ENCODE measurements at regions not wholly inside any gene's neighbourhood (a gene's known extent, or its start where the extent isn't known, plus 50 kb on each side); places are given as distances from the start of the nearest gene placed in this dataset.

DNA sequence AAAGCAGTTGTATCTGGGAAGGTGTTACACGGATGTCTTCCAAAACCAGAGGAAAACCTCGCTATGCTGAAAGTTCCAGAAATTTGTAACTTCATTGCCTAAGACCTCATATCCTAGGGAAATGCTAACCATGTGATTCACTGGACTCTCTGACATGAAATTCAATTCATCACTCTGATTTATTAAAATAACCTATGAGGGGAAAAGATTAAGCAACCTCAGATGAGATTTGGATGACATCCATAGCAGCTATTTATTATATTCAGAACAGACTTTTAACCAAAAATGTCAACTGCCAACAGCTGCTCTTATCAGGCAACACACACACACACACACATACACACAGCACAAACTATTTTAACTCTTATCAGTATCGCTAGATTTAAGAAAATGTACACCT is 1006.4 kb upstream of the CTNND2 start:
- Histone ChIP-seq H3K9me2 (ENCODE audit: insufficient read depth) (no peaks in the 10 kb centered on the region), H3K4me2 (ENCODE audit: low read length) (no peak overlapping the region), H3K9me3 (ENCODE audit: control insufficient read depth in 1 of 2, insufficient read depth in 1 of 2, low read depth in 1 of 2, low read length in 2 of 2) (peaks cover 10 to 17% of the 10 kb centered on the region in 2 experiments; a peak in 2 of 4 replicates), H2AFZ (ENCODE audit: low read depth, low read length, poor library complexity, severe bottlenecking) (no peak overlapping the region), H3K79me2 (ENCODE audit: insufficient read depth, low read length) (no peaks in the 10 kb centered on the region), H4K20me1 (ENCODE audit: insufficient read depth) (no peaks in the 10 kb centered on the region), H3K9ac (ENCODE audit: low read length) (no peak overlapping the region), H3K4me3 (replicated peaks in 1 of 2; ENCODE audit: low read depth in 1 of 2, low read length in 2 of 2) (no peak overlapping the region), H3K27me3 (ENCODE audit: insufficient read depth, low read length) (no peaks in the 10 kb centered on the region), H3K27ac (ENCODE audit: low read depth, low read length) (no peak overlapping the region), H3K4me1 (ENCODE audit: control insufficient read depth in 1 of 2, insufficient read depth in 2 of 2, low read length in 2 of 2) (no peaks in the 10 kb centered on the region), H3K36me3 (ENCODE audit: control insufficient read depth in 1 of 2, insufficient read depth in 2 of 2, low read length in 2 of 2) (no peaks in the 10 kb centered on the region)
- no peak for ATAC-seq
- intact Hi-C loops (cut with micrococcal nuclease), result no loop called here
- BruUV-seq (replicated peaks), result no TSS peak
- ChIA-PET RAD21 (ENCODE audit: low non-redundant PET in 1 of 2, low total read pairs in 2 of 2, uncharacterized antibody in 2 of 2, unreplicated experiment in 2 of 2) (no interaction called here), POLR2A (no interaction called here), CTCF (no interaction called here)
- no peak for DNase-seq (ENCODE audit: low read depth, low spot score)
- no peak for TF ChIP-seq EZH2phosphoT487 (IDR thresholded peaks at IDR 0.05; ENCODE audit: borderline replicate concordance)
- TF ChIP-seq, protein P1, sequence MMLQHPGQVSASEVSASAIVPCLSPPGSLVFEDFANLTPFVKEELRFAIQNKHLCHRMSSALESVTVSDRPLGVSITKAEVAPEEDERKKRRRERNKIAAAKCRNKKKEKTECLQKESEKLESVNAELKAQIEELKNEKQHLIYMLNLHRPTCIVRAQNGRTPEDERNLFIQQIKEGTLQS (IDR thresholded peaks at IDR 0.05), result no peak
- no peak for TF ChIP-seq CEBPB (IDR thresholded peaks at IDR 0.05; ENCODE audit: low read depth)
- TF ChIP-seq, protein P2, sequence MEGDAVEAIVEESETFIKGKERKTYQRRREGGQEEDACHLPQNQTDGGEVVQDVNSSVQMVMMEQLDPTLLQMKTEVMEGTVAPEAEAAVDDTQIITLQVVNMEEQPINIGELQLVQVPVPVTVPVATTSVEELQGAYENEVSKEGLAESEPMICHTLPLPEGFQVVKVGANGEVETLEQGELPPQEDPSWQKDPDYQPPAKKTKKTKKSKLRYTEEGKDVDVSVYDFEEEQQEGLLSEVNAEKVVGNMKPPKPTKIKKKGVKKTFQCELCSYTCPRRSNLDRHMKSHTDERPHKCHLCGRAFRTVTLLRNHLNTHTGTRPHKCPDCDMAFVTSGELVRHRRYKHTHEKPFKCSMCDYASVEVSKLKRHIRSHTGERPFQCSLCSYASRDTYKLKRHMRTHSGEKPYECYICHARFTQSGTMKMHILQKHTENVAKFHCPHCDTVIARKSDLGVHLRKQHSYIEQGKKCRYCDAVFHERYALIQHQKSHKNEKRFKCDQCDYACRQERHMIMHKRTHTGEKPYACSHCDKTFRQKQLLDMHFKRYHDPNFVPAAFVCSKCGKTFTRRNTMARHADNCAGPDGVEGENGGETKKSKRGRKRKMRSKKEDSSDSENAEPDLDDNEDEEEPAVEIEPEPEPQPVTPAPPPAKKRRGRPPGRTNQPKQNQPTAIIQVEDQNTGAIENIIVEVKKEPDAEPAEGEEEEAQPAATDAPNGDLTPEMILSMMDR (IDR thresholded peaks at IDR 0.05 in 2 of 3, conservative IDR thresholded peaks at IDR 0.05 in 1 of 3; ENCODE audit: borderline replicate concordance in 1 of 3, insufficient read depth in 1 of 3, low read depth in 2 of 3, low read length in 2 of 3), result no peak
- no peak for TF ChIP-seq EZH2 (IDR thresholded peaks at IDR 0.05)
- no peak for TF ChIP-seq ZFX (IDR thresholded peaks at IDR 0.05)
- TF ChIP-seq POLR2A (IDR thresholded peaks at IDR 0.05; ENCODE audit: borderline replicate concordance, extremely low read depth, insufficient read depth, insufficient read length), result no peak
- no peak for TF ChIP-seq SP1 (IDR thresholded peaks at IDR 0.05; ENCODE audit: low read depth)
- no peak for TF ChIP-seq TCF7L2 (IDR thresholded peaks at IDR 0.05; ENCODE audit: borderline replicate concordance, extremely low read depth, insufficient read depth, insufficient read length)
- TF ChIP-seq, protein P3, sequence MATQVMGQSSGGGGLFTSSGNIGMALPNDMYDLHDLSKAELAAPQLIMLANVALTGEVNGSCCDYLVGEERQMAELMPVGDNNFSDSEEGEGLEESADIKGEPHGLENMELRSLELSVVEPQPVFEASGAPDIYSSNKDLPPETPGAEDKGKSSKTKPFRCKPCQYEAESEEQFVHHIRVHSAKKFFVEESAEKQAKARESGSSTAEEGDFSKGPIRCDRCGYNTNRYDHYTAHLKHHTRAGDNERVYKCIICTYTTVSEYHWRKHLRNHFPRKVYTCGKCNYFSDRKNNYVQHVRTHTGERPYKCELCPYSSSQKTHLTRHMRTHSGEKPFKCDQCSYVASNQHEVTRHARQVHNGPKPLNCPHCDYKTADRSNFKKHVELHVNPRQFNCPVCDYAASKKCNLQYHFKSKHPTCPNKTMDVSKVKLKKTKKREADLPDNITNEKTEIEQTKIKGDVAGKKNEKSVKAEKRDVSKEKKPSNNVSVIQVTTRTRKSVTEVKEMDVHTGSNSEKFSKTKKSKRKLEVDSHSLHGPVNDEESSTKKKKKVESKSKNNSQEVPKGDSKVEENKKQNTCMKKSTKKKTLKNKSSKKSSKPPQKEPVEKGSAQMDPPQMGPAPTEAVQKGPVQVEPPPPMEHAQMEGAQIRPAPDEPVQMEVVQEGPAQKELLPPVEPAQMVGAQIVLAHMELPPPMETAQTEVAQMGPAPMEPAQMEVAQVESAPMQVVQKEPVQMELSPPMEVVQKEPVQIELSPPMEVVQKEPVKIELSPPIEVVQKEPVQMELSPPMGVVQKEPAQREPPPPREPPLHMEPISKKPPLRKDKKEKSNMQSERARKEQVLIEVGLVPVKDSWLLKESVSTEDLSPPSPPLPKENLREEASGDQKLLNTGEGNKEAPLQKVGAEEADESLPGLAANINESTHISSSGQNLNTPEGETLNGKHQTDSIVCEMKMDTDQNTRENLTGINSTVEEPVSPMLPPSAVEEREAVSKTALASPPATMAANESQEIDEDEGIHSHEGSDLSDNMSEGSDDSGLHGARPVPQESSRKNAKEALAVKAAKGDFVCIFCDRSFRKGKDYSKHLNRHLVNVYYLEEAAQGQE (IDR thresholded peaks at IDR 0.05; ENCODE audit: low read depth), result no peak
- no peak for TF ChIP-seq POLR2AphosphoS5 (IDR thresholded peaks at IDR 0.05; ENCODE audit: low read depth, low read length)
- TF ChIP-seq RAD21 (IDR thresholded peaks at IDR 0.05; ENCODE audit: low read depth), result no peak
- no peak for TF ChIP-seq YY1 (IDR thresholded peaks at IDR 0.05; ENCODE audit: extremely low read depth, insufficient replicate concordance, low read depth, low read length)
- TF ChIP-seq CBX3 (IDR thresholded peaks at IDR 0.05; ENCODE audit: low read depth), result no peak
- TF ChIP-seq JUND (IDR thresholded peaks at IDR 0.05), result no peak
- TF ChIP-seq ELF1 (IDR thresholded peaks at IDR 0.05; ENCODE audit: borderline replicate concordance, low read depth), result no peak
- no peak for TF ChIP-seq SIN3A (IDR thresholded peaks at IDR 0.05; ENCODE audit: low read depth)
- TF ChIP-seq FOSL1 (IDR thresholded peaks at IDR 0.05; ENCODE audit: low read depth), result no peak
- no peak for TF ChIP-seq EGR1 (IDR thresholded peaks at IDR 0.05; ENCODE audit: low read depth)

Data from HCT116 (cell line).